ENCODE measurements at regions not wholly inside any gene's neighbourhood (a gene's known extent, or its start where the extent isn't known, plus 50 kb on each side); places are given as distances from the start of the nearest gene placed in this dataset.

DNA sequence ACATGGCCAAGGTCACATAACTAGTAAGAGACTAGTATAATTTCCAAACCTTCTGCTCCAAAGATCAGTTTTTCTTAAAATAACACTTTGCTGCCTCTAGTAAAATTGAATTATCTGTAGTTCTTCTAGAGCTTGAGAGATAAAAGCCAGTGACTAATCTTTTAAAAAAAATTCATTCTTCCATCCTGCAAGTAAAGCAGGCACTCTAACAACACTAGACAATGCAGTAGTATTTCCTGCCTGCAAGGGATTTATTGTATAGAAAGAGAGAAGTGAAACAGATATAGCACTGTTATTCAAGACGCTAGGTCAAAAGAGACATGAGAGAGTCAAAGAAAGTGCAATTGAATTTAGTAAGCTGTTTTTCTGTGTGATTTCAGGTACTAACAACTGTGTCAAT is 159.5 kb upstream of the TBC1D5 start:
- TF ChIP-seq POLR2A (IDR thresholded peaks at IDR 0.05; ENCODE audit: low read depth, low read length): no peak
- TF ChIP-seq PAX5 (IDR thresholded peaks at IDR 0.05; ENCODE audit: insufficient read depth, low read length, severe bottlenecking): no peak
- peak; percentile 67; the same call in 1 of the 2 replicates for TF ChIP-seq SPI1 (IDR thresholded peaks at IDR 0.05; ENCODE audit: low read depth, low read length)
- no peak for TF ChIP-seq POLR2AphosphoS5 (IDR thresholded peaks at IDR 0.05; ENCODE audit: low read depth, low read length)
- no peak for TF ChIP-seq TAF1 (IDR thresholded peaks at IDR 0.05; ENCODE audit: low read depth, low read length)

Measured in GM12891 (cell line).